ENCODE measurements at regions not wholly inside any gene's neighbourhood (a gene's known extent, or its start where the extent isn't known, plus 50 kb on each side); places are given as distances from the start of the nearest gene placed in this dataset.

GRCh38 chr3:72246685-72247084 is 461.7 kb upstream of the PROK2 start:
- no peak for DNase-seq (ENCODE audit: low read depth in 2 of 2, low spot score in 1 of 2)

- no peak for DNase-seq (ENCODE audit: low read depth in 2 of 2, low spot score in 1 of 2)
Measured at GRCh38 chr3:72245183-72245811, 460.3 kb upstream of the PROK2 start.

- no peak for DNase-seq (ENCODE audit: low read depth in 2 of 2, low spot score in 1 of 2)
Measured at GRCh38 chr3:72244396-72244795, 459.4 kb upstream of the PROK2 start.

DNA sequence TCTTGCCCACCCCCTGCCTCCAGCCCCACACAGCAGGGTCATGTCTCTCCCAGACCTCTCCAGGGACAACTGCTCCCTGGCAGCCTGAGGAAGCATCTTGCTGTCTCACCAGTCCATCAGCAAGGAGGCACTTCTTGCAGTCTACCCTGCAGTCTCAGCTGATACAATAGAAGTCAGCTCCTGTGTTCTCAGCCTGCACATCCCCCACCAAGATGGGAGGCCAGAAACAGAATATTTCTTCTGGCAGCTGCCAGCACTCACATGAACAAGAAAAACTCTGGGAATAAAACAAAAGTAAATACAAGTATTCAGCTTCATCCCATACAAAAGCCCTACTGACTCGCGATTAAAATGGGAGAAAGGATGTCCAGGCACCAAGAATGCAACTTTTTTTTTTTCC is 457.4 kb upstream of the PROK2 start:
- no peak for DNase-seq (ENCODE audit: low read depth in 2 of 2, low spot score in 1 of 2)

DNA sequence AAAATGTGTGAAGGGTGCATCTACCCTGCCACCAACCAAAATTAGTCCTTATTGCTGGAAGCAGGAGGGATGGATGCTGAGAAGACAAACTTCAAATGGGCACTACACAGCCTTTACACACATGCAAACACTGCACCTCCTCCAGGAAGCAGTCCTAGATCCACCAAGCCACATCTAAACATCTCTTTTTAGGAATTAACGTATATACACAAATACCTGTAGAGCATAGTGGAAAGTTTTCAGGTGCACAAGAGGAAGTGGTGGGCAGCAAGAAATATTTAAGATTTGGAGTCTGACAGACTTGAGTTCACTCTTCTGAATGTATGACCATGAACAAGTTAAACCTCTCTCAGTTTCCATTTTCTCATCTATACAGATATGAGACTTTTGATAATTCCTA is 456.6 kb upstream of the PROK2 start:
- no peak for DNase-seq (ENCODE audit: low read depth in 2 of 2, low spot score in 1 of 2)

DNA sequence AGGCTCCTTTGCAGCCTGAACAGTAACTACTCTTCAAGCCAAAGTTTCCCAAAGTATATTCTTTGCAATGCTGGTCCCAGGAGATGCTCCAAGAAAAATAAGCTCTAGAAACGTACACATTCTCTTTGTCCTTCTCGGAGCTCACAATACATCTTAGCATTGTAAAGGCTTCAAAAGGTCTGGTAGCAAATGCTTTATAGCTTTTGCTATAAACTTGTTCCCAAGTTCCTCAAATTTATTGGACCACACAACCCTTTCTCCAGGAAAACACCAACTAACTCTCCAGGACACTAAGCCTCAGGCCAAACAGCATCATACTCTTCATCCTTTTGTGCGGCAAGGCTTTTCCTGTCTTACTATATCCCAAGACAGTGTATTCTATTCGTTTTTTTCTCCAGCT is 455.6 kb upstream of the PROK2 start:
- DNase-seq (ENCODE audit: low read depth in 2 of 2, low spot score in 1 of 2): no peak

DNA sequence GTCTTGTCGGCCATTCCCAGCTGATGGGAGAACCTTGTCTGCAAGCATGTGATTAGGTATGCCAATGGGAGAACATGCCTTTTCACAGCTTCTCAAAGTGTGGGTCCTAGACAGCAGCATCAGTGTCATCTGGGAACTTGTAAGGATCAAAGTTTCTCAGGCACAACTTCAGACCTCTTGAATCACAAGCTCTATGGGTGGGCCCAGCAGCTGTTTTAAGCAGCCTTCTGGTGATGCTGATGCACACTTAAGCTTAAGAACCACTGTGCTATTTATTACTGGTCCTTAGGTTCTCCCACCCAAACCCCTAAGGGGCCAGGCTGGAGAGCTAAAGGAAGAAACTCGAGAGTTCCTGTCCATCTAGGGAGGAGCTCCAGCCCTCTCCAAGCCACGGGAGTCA is 453.9 kb upstream of the PROK2 start:
- DNase-seq (ENCODE audit: low read depth in 2 of 2, low spot score in 1 of 2): no peak

GRCh38 chr3:72238010-72238691 is 453.2 kb upstream of the PROK2 start:
- DNase-seq (ENCODE audit: low read depth in 2 of 2, low spot score in 1 of 2): no peak

GRCh38 chr3:72237679-72238009 is 452.7 kb upstream of the PROK2 start:
- DNase-seq (ENCODE audit: low read depth in 2 of 2, low spot score in 1 of 2): no peak

DNA sequence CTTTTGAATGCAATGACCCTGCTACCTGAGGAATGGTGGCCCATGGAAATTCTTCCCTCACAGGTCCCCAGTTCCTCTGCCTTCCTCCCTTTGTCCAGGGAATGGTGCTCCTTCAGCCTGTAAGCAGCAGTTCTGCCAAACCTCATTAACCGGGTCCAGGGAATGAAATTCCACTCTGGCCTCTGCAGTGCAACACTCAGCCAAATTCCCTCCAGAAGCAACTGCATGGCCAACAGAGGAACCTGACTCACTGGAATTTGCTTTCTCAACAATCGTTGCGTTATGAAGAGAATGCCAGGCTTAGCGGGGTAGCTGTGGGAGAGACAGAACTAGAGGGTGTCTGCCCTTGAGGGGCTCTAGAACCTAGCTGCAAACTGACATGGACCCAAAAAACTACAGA is 449.4 kb upstream of the PROK2 start:
- no peak for DNase-seq (ENCODE audit: low read depth in 2 of 2, low spot score in 1 of 2)

GRCh38 chr3:72233571-72233970 is 448.6 kb upstream of the PROK2 start:
- no peak for DNase-seq (ENCODE audit: low read depth in 2 of 2, low spot score in 1 of 2)

DNA sequence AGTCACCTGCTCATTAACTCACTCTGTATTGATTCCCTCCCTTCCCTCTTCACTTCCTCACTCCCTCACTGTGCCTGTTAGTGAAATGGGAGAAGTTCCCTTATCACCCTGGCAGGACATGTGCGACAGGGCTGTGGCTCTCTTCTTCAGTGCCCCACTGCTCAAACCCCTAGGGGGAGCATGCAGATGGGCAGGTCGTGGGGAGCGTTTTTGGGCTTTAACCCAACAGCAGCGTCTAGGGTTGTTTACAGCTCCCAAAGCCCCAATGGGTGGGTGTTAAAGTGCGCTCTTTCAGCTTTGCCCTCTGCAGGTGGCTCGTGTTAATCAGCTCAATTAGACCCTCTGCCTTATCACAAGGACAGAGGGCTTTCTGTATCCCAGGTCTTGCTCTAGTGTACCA is 447.8 kb upstream of the PROK2 start:
- DNase-seq (ENCODE audit: low read depth in 2 of 2, low spot score in 1 of 2): no peak

GRCh38 chr3:72232331-72232730 is 447.4 kb upstream of the PROK2 start:
- DNase-seq (ENCODE audit: low read depth in 2 of 2, low spot score in 1 of 2): no peak

DNA sequence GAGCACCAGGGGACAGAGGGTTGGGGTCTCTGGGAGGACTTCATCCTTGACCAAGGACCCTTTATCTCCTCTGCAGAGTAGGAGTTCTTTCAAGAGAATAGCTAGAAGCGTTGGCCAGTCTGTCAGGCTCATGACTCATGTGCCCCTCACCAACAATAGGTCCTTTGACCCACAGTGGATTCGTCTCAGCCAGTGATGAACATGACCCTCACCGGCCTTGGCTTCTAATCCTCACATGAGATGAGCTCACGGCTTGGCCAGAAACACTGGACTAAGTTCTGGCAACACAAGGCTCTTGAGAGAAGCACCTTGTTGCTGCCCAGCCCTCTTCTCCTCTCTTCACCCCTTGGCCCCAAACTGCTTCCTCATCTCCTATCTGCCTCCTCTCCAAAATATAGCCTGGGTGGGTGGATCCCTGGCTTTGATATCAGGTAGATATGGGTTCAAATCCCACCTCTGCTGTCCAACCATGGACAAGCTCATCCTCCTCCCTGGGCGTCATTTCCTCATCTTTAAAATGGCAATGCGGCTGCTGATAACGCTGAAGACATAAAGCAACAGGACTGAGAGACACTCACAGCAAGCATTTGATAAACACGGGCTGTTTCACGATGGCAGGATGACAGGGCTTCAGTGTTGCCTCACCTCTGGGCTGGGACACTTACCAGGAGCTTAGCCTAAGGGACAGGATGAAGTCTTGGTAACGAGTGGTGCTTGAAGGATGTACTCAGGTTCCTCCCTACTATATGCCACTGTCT is 446.7 kb upstream of the PROK2 start:
- no peak for DNase-seq (ENCODE audit: low read depth in 2 of 2, low spot score in 1 of 2)

GRCh38 chr3:72230774-72231379 is 445.9 kb upstream of the PROK2 start:
- DNase-seq (ENCODE audit: low read depth in 2 of 2, low spot score in 1 of 2): no peak

DNA sequence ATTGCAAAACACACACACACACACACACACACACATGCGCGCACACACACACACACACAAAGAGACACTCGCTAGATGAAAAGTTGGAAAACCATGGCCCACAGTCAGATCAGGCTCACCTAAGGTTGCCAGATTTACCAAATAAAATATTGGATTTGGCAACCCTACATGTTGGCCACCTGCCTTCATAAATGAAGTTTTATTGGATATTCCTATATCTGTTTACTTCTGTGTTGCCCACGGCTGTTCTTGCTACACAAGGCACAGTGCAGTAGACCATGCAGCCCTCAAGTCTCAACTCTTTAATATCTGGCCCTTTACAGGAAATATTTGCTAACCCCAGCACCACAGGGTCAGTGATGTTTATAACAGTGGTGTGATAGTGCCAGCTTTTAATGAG is 445.0 kb upstream of the PROK2 start:
- no peak for DNase-seq (ENCODE audit: low read depth in 2 of 2, low spot score in 1 of 2)

GRCh38 chr3:72227486-72228070 is 442.6 kb upstream of the PROK2 start:
- no peak for DNase-seq (ENCODE audit: low read depth in 2 of 2, low spot score in 1 of 2)

DNA sequence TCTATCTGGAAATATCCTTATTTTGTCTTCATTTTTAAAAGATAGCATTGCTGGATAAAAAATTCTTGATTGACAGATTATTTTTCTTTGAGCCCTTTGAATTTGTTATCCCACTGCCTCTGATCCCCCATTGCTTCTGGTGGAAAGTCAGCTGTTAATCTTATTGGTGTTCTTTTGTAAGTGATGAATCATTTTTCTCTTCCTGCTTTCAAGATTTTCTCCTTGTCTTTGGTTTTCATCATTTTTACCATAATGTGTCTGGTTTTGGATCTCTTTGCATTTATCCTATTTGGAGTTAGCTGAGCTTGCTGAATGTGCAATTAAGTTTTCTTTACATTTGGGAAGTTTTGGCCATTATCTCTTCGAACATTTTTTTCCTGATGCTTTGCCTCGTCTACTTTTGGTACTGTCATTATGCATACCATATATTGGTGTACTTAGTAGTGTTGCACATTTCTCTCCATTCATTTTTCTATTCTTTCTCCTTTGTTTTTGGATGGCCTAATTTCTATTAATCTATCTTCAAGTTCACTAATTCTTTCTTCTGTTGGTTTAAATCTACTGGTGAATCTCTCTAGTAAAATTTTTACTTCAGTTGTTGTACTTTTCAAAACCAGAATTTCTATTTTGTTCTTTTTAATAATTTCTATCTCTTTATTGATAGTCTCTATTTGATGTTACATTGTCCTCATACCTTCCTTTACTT is 440.0 kb upstream of the PROK2 start:
- no peak for DNase-seq (ENCODE audit: low read depth in 2 of 2, low spot score in 1 of 2)

GRCh38 chr3:72223628-72224027 is 438.7 kb upstream of the PROK2 start:
- no peak for DNase-seq (ENCODE audit: low read depth in 2 of 2, low spot score in 1 of 2)

DNA sequence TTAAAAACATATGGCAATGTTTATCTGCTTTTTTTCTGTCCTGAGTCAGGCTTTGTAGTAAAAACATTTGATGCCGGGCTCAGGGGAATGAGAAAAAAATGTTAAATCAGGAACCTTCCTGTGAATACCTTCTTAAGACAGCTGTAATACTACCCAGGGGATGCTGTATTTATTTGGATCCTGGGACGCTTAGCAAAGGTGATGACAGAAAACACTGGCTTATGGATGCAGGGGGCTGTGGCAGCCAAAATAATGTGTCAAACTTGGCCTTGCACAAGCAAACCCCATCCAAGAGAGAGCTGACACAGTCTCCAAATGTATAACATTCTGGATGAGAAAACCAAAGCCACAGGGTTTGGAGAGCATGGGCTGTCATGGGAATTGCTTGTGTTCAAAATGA is 438.2 kb upstream of the PROK2 start:
- DNase-seq (ENCODE audit: low read depth in 2 of 2, low spot score in 1 of 2): no peak

- no peak for DNase-seq (ENCODE audit: low read depth in 2 of 2, low spot score in 1 of 2)
Measured at GRCh38 chr3:72222410-72222809, 437.5 kb upstream of the PROK2 start.

All from stimulated activated CD8-positive, alpha-beta memory T cell treated with anti-CD3 and anti-CD28 coated beads, Interleukin-4, amount 100 ng/mL, for 1 hour (primary cell).